Lung (tissue), 11 donors: ENCODE measurements at regions not wholly inside any gene's neighbourhood (a gene's known extent, or its start where the extent isn't known, plus 50 kb on each side); places are given as distances from the start of the nearest gene placed in this dataset.

ENCODE experiments used
- ATAC-seq: fragments of 200-7000 bp; cut with Tn5 transposase; one replicate; pipeline ENCODE4 v1.9.1; 2020; ENCODE audit warnings: moderate number of reproducible peaks; ENCODE audit not compliant: insufficient read depth, low FRiP score
- DNase-seq, 3 donors: peaks; one replicate each; pipeline ENCODE4 v3.0.0-alpha.2; 2013 to 2017
- H3K27ac ChIP-seq, 2 donors: one replicate each; pipeline ENCODE4 v1.5.1; 2013; ENCODE audit warnings: mild to moderate bottlenecking in 2 of 2, moderate library complexity in 2 of 2, control low read depth in 1 of 2, inconsistent platforms in 1 of 2, low read depth in 1 of 2, low read length in 1 of 2
- H3K27me3 ChIP-seq, 3 donors: one replicate each; pipeline ENCODE4 v1.5.1; 2013; ENCODE audit warnings: low read length in 2 of 3; ENCODE audit not compliant: control insufficient read depth in 3 of 3, insufficient read depth in 3 of 3
- H3K36me3 ChIP-seq, 4 donors: one replicate each; pipeline ENCODE4 v1.5.1; 2013; ENCODE audit warnings: low read length in 4 of 4, mild to moderate bottlenecking in 1 of 4, moderate library complexity in 1 of 4; ENCODE audit not compliant: control insufficient read depth in 4 of 4, insufficient read depth in 4 of 4
- H3K4me1 ChIP-seq, 5 donors: one replicate each; pipeline ENCODE4 v1.5.1; 2013; ENCODE audit warnings: low read length in 5 of 5, mild to moderate bottlenecking in 2 of 5, moderate library complexity in 1 of 5; ENCODE audit not compliant: control insufficient read depth in 5 of 5, insufficient read depth in 5 of 5
- H3K4me3 ChIP-seq: one replicate; pipeline ENCODE4 v1.5.1; 2013; ENCODE audit warnings: mild to moderate bottlenecking, control low read depth, moderate library complexity
- H3K9ac ChIP-seq, 2 donors: one replicate each; pipeline ENCODE4 v1.5.1; 2013; ENCODE audit warnings: low read length in 2 of 2, control low read depth in 1 of 2; ENCODE audit not compliant: insufficient read depth in 1 of 2
- H3K9me3 ChIP-seq, 4 donors: one replicate each; pipeline ENCODE4 v1.5.1; 2013; ENCODE audit warnings: low read length in 3 of 4, mild to moderate bottlenecking in 1 of 4, moderate library complexity in 1 of 4; ENCODE audit not compliant: control insufficient read depth in 4 of 4, insufficient read depth in 3 of 4
- WGBS, 2 donors: extraction: QIAGEN DNeasy Blood & Tissue Kit; methylation state at CpG; one replicate each; pipeline ENCODE4 v1.1.7; 2013; 5-methylcytosine and 5-hydroxymethylcytosine counted together
- TF ChIP-seq, protein P1 (sequence below): IDR thresholded peaks from 2 replicates; pipeline ENCODE4 v1.5.1; 2012; ENCODE audit warnings: mild to moderate bottlenecking; ENCODE audit errors: control extremely low read depth, extremely low read depth
- donor health status: control.
- donor health status: control.
- donor health status: Bipolar disorder and iron deficiency.
- donor health status: healthy.
- donor health status: DM: yes; HTN: yes; CAD: no.

DNA sequence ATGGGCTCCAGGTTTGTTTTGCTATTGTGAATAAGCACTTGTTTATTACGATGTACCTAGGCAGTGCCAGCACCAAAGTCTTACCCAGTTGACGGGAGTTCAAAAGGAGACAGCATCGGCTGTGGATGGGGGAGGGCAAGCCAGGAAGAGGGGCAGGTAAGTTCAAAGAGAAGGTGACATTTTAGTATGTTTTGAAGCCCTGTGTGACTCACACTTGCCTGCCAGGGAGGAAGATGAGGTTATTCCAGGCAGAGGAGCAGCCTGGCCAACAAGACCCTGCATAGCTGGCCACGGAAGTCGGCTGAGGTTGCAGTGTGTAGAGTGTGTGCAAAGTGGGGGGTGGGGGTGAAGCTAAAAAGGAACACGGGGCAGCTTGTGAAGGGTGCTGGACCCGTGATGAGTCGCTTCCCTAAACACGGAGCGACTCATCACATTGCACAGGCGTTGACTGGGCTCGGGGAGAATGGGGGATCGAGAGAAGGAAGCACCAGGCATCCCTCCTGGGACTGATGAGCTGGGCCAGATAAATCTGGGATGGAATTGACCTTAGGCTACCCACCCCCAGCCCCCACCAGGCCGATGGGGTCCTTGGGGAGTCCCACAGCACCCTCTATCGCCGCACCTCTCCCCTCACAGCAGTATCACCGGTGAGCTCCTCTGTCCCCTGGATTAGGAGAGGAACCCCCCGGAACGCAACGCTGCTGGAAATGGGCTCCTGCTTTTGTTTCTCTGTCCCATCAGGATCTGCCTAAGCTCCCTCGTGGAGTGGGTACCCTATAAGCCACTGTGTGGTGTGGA, 97.9 kb upstream of the IKZF1 start:
- Histone ChIP-seq H3K9me3 (peaks cover 0 to 3% (median 0%) of the 10 kb centered on the region in 4 donors), H3K4me3 (no peak overlapping the region), H3K36me3 (no peaks in the 10 kb centered on the region), H3K27ac (no peak overlapping the region), H3K27me3 (peaks cover 0 to 3% (median 0%) of the 10 kb centered on the region in 3 donors), H3K4me1 (no peaks in the 10 kb centered on the region), H3K9ac (no peak overlapping the region)
- WGBS, 2 donors = 63 to 77% methylated on average over 21 of the region's 21 CpGs
- TF ChIP-seq, protein P1, sequence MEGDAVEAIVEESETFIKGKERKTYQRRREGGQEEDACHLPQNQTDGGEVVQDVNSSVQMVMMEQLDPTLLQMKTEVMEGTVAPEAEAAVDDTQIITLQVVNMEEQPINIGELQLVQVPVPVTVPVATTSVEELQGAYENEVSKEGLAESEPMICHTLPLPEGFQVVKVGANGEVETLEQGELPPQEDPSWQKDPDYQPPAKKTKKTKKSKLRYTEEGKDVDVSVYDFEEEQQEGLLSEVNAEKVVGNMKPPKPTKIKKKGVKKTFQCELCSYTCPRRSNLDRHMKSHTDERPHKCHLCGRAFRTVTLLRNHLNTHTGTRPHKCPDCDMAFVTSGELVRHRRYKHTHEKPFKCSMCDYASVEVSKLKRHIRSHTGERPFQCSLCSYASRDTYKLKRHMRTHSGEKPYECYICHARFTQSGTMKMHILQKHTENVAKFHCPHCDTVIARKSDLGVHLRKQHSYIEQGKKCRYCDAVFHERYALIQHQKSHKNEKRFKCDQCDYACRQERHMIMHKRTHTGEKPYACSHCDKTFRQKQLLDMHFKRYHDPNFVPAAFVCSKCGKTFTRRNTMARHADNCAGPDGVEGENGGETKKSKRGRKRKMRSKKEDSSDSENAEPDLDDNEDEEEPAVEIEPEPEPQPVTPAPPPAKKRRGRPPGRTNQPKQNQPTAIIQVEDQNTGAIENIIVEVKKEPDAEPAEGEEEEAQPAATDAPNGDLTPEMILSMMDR = no peak
- no peak for DNase-seq
- ATAC-seq = no peak

DNA sequence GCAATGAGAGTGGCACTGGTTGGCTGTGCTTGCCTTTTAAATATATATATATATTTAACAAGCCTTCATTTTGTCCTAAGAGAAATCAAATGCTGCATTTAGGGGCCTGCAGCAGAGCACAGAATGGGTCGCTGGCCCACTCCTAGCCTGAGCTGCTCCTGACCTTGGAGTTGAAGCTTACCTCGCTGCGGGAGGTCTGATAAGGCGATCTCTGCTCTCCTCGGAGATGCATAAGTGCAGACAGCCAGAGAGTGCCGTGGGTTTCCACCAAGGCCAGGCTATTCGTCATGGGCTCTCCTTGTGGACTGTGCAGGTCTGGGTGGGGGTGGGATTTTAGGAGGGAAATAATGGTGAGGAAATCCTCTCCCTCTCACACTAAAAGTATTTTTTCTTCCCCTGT, 99.5 kb upstream of the IKZF1 start:
- Histone ChIP-seq H3K9me3 (peaks cover 0 to 2% (median 0%) of the 10 kb centered on the region in 4 donors), H3K27me3 (peaks cover 0 to 3% (median 0%) of the 10 kb centered on the region in 3 donors), H3K4me1 (no peaks in the 10 kb centered on the region), H3K9ac (no peak overlapping the region), H3K27ac (no peak overlapping the region), H3K36me3 (no peaks in the 10 kb centered on the region), H3K4me3 (no peak overlapping the region)
- whole genome bisulfite sequencing, 2 donors = 60 to 70% methylated on average over 7 of the region's 7 CpGs
- TF ChIP-seq, protein P1 = no peak
- DNase-seq (no peak), ATAC-seq (no peak)

GRCh38 chr7:50204581-50204980, 99.9 kb upstream of the IKZF1 start:
- H3K27ac ChIP-seq = no peak overlapping the region
- H3K27me3 ChIP-seq = peaks cover 0 to 3% (median 0%) of the 10 kb centered on the region in 3 donors
- no peak overlapping the region for H3K9ac ChIP-seq
- peaks cover 0 to 2% (median 0%) of the 10 kb centered on the region in 4 donors for H3K9me3 ChIP-seq
- no peak for DNase-seq
- ATAC-seq = no peak
- 33 to 44% methylated on average over 5 of the region's 5 CpGs for WGBS, 2 donors
- H3K36me3 ChIP-seq = no peaks in the 10 kb centered on the region
- TF ChIP-seq, protein P1 = no peak
- H3K4me3 ChIP-seq = no peak overlapping the region
- H3K4me1 ChIP-seq = peaks cover 0 to 2% (median 0%) of the 10 kb centered on the region in 5 donors
